A673 (cell line): ENCODE measurements at regions not wholly inside any gene's neighbourhood (a gene's known extent, or its start where the extent isn't known, plus 50 kb on each side); places are given as distances from the start of the nearest gene placed in this dataset.

ENCODE experiments used
- EZH2 ChIP-seq: fragments of 200-600 bp; sonication (generic); IDR thresholded peaks from 2 replicates; pipeline ENCODE4 v1.6.1; 2017; ENCODE audit warnings: borderline replicate concordance, low read depth, mild to moderate bottlenecking, mixed read lengths, antibody characterized with exemption, low read length; ENCODE audit not compliant: poor library complexity, severe bottlenecking
- TF ChIP-seq, protein P1 (sequence below): fragments of 300-800, 200-600 bp; sonication (generic); conservative IDR thresholded peaks from 2 replicates; pipeline ENCODE4 v1.5.1; 2017; ENCODE audit warnings: low read depth, mild to moderate bottlenecking, antibody characterized with exemption, low read length, moderate library complexity, mixed read lengths

DNA sequence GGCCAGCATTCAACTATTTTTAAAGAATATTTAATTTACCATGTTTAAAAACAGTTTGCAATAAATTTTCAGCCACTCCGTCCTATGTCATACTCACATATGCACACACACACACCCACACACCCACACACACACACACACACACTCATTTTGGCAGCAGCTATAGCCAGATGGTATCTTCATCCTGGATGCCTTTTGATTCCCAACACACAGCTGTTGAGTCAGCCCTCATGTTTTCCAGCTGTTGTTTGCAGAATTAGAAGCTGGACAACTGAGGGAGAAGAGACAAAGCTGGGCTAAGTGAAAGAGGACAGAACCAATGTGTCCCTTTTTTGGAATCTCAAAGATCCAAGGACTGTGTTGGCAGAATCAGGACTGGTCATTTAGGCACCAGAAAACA, 80.0 kb upstream of the EGLN3 start:
- TF ChIP-seq, protein P1, sequence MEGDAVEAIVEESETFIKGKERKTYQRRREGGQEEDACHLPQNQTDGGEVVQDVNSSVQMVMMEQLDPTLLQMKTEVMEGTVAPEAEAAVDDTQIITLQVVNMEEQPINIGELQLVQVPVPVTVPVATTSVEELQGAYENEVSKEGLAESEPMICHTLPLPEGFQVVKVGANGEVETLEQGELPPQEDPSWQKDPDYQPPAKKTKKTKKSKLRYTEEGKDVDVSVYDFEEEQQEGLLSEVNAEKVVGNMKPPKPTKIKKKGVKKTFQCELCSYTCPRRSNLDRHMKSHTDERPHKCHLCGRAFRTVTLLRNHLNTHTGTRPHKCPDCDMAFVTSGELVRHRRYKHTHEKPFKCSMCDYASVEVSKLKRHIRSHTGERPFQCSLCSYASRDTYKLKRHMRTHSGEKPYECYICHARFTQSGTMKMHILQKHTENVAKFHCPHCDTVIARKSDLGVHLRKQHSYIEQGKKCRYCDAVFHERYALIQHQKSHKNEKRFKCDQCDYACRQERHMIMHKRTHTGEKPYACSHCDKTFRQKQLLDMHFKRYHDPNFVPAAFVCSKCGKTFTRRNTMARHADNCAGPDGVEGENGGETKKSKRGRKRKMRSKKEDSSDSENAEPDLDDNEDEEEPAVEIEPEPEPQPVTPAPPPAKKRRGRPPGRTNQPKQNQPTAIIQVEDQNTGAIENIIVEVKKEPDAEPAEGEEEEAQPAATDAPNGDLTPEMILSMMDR: no peak
- TF ChIP-seq EZH2: no peak
